Spinal cord (tissue), 9 donors: ENCODE measurements at regions not wholly inside any gene's neighbourhood (a gene's known extent, or its start where the extent isn't known, plus 50 kb on each side); places are given as distances from the start of the nearest gene placed in this dataset.
A peak's percentile ranks its signal among the peaks of the same experiment; 100 is the strongest.

Source experiments
- DNase-seq, 6 donors: peaks; one replicate each; pipeline versions ENCODE4 v3.0.0 to v3.0.0-alpha.2; 2013 to 2015; ENCODE audit warnings: low spot score in 6 of 6, low read depth in 4 of 6
- H3K27ac ChIP-seq: one replicate; pipeline ENCODE4 v1.5.1; 2013; ENCODE audit warnings: low read depth, low read length, control low read depth
- H3K27me3 ChIP-seq: one replicate; pipeline ENCODE4 v1.6.1; 2013; ENCODE audit warnings: low read length; ENCODE audit not compliant: control insufficient read depth, insufficient read depth
- H3K36me3 ChIP-seq: one replicate; pipeline ENCODE4 v1.6.1; 2013; ENCODE audit warnings: low read length; ENCODE audit not compliant: control insufficient read depth, insufficient read depth
- H3K4me1 ChIP-seq: one replicate; pipeline ENCODE4 v1.6.1; 2013; ENCODE audit warnings: low read length; ENCODE audit not compliant: control insufficient read depth, insufficient read depth
- H3K4me3 ChIP-seq: one replicate; pipeline ENCODE4 v1.5.1; 2013; ENCODE audit warnings: low read depth, low read length, control low read depth
- H3K9me3 ChIP-seq: one replicate; pipeline ENCODE4 v1.6.1; 2013; ENCODE audit warnings: low read length; ENCODE audit not compliant: control insufficient read depth, insufficient read depth
- WGBS: methylation state at CpG from one replicate; pipeline ENCODE4 v1.1.5; 2013; ENCODE audit warnings: missing lambda C conversion rate; ENCODE audit not compliant: insufficient coverage; 5-methylcytosine and 5-hydroxymethylcytosine counted together
- donor health status: healthy.

DNA sequence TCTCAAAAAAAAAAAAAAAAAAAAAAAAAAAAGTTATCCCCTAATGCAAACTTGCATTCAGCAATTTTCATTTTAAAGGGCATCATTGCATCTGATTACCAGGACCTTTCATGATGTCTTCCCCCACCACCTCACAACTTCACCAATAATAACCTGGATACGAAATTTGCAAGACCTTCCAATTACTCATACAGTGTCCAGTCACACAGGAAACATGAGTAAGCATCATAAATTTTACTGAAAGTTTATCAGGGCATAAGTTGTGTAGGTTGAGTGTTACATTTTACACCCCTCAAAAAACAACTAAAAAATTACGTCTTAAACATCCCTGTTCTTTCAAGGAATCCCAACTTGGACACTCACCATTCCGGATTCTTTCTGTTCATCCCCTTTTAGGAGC is 79.1 kb upstream of the ANKEF1 start:
- no peaks in the 10 kb centered on the region for H3K27me3 ChIP-seq
- H3K36me3 ChIP-seq = no peaks in the 10 kb centered on the region
- no peaks in the 10 kb centered on the region for H3K4me1 ChIP-seq
- no peak for DNase-seq
- H3K27ac ChIP-seq = no peak overlapping the region
- H3K9me3 ChIP-seq = no peaks in the 10 kb centered on the region
- 91% methylated on average over 2 of the region's 3 CpGs for WGBS
- no peak overlapping the region for H3K4me3 ChIP-seq

GRCh38 chr20:9949563-9949962 is 85.2 kb upstream of the ANKEF1 start:
- H3K4me1 ChIP-seq = no peaks in the 10 kb centered on the region
- H3K27ac ChIP-seq = no peak overlapping the region
- no peaks in the 10 kb centered on the region for H3K9me3 ChIP-seq
- WGBS = no CpG with 5 or more reads among the region's 1 CpG
- no peaks in the 10 kb centered on the region for H3K36me3 ChIP-seq
- peak in 1 of 6 donors; percentile 21 for DNase-seq
- H3K4me3 ChIP-seq = no peak overlapping the region
- H3K27me3 ChIP-seq = no peaks in the 10 kb centered on the region

DNA sequence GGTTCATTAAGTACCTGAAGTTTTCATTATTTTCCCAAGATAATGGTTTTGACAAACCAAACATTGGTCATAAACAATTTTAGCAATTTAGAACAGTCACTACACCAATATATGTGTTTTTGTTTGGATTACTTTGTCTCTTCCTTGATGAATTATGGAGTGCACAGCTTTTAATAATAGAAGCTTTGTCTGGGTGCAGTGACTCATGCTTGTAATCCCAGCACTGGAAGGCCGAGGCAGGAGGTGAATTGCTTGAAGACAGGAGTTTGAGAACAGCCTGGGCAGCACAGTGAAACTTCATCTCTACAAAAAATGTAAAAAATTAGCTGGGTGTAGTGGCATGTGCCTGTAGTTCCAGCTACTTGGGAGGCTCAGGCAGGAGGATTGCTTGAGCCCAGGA is 89.4 kb upstream of the ANKEF1 start:
- DNase-seq = no peak
- no CpG with 5 or more reads among the region's 1 CpG for WGBS

DNA sequence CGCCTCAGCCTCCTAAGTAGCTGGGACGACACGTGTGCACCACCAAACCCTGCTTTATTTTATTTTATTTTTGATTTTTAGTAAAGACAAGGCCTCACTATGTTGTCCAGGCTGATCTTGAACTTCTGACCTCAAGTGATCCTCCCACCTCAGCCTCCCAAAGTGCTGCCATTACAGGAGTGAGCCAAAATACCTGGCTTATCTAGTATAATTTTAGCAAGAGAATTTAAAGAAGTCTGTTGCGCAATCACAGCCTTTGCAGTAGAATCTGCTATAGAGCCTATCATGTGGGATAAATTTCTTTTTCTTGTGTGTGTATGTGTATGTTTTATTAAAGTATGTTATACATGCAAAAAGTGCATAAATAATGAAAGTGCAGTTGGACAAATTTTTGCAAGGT is 92.1 kb upstream of the ANKEF1 start:
- no peak overlapping the region for H3K27ac ChIP-seq
- H3K27me3 ChIP-seq = no peaks in the 10 kb centered on the region
- no peak for DNase-seq
- H3K9me3 ChIP-seq = peaks cover 1% of the 10 kb centered on the region
- no peak overlapping the region for H3K4me3 ChIP-seq
- H3K4me1 ChIP-seq = no peaks in the 10 kb centered on the region
- no peaks in the 10 kb centered on the region for H3K36me3 ChIP-seq
- no CpG with 5 or more reads among the region's 4 CpGs for WGBS

More for the DNA sequence above, 89.4 kb upstream of the ANKEF1 start:
- no peaks in the 10 kb centered on the region for H3K27me3 ChIP-seq
- no peak overlapping the region for H3K27ac ChIP-seq
- peaks cover under 1% of the 10 kb centered on the region for H3K9me3 ChIP-seq
- no peak overlapping the region for H3K4me3 ChIP-seq
- H3K4me1 ChIP-seq = no peaks in the 10 kb centered on the region
- no peaks in the 10 kb centered on the region for H3K36me3 ChIP-seq

DNA sequence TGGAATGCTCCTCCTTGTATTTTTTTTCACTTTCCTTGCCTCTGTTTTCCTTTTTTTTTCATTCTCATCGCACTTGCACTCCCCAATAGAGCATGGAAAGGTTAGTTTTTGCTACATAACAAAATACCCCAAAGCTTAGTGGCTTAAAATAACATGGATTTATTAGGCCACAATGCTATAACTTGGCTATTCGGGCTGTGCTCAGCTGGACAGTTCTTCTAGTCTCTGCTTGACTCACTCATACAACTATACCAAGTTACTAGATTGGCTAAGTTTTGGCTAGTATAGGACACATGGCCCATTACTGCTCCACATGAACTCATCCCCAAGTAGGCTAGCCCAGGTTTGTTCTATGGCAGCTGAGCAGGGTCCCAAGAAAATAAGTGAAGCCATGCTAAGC is 94.5 kb upstream of the ANKEF1 start:
- no peaks in the 10 kb centered on the region for H3K4me1 ChIP-seq
- peaks cover 1% of the 10 kb centered on the region for H3K9me3 ChIP-seq
- DNase-seq = no peak
- no peak overlapping the region for H3K4me3 ChIP-seq
- H3K27me3 ChIP-seq = no peaks in the 10 kb centered on the region
- no peaks in the 10 kb centered on the region for H3K36me3 ChIP-seq
- WGBS = no CpG with 5 or more reads among the region's 2 CpGs
- no peak overlapping the region for H3K27ac ChIP-seq

DNA sequence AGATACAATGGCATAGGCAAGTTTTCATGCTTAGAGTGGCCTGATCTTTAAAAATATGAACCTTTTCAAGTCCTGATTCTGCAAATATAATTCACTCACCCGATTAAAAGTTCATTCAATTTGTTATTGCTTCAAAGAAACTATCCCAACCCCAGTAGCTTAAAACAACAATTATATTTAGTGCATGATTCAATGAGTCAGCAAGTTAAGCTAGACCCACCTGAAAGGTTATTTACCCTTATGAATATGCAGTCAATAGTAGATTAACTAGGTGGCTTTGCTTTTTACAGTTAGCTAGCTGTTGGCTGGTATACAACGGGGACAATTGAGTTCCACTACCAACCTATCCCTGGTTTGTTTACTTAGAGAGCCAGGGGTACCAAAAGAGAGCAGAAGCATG is 95.6 kb upstream of the ANKEF1 start:
- WGBS = 100% methylated on average over 1 of the region's 2 CpGs

GRCh38 chr20:9935285-9935684 is 96.4 kb upstream of the PAK5 start:
- no peaks in the 10 kb centered on the region for H3K9me3 ChIP-seq
- no peak overlapping the region for H3K27ac ChIP-seq
- H3K4me1 ChIP-seq = no peaks in the 10 kb centered on the region
- H3K27me3 ChIP-seq = no peaks in the 10 kb centered on the region
- H3K4me3 ChIP-seq = no peak overlapping the region
- no peaks in the 10 kb centered on the region for H3K36me3 ChIP-seq
- DNase-seq = no peak

More for the DNA sequence above, 95.6 kb upstream of the ANKEF1 start:
- no peaks in the 10 kb centered on the region for H3K27me3 ChIP-seq
- no peak for DNase-seq
- no peaks in the 10 kb centered on the region for H3K36me3 ChIP-seq
- H3K9me3 ChIP-seq = peaks cover 1% of the 10 kb centered on the region
- no peak overlapping the region for H3K27ac ChIP-seq
- no peak overlapping the region for H3K4me3 ChIP-seq
- no peaks in the 10 kb centered on the region for H3K4me1 ChIP-seq

DNA sequence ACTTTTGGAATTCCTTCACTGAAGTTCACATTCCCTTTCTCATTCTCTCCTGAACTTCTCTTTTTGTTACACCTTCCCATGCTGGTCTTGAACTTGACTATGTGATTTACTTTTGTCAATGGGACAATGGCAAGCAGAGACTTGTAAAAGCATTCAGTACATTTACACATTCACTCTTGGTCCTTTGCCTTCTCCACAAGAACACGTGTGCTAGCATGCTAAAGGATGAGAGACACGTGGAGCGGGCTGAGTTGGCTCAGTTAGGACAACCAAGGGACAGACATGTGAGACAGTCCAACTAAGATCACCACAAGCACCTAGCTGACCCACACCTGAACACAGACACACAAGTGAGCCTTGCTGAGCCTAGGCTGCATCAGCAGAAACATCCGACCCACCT is 91.3 kb upstream of the PAK5 start:
- no peaks in the 10 kb centered on the region for H3K27me3 ChIP-seq
- H3K9me3 ChIP-seq = no peaks in the 10 kb centered on the region
- H3K27ac ChIP-seq = no peak overlapping the region
- no peaks in the 10 kb centered on the region for H3K4me1 ChIP-seq
- no peak for DNase-seq
- 88% methylated on average over 2 of the region's 4 CpGs for WGBS
- H3K4me3 ChIP-seq = no peak overlapping the region
- no peaks in the 10 kb centered on the region for H3K36me3 ChIP-seq

DNA sequence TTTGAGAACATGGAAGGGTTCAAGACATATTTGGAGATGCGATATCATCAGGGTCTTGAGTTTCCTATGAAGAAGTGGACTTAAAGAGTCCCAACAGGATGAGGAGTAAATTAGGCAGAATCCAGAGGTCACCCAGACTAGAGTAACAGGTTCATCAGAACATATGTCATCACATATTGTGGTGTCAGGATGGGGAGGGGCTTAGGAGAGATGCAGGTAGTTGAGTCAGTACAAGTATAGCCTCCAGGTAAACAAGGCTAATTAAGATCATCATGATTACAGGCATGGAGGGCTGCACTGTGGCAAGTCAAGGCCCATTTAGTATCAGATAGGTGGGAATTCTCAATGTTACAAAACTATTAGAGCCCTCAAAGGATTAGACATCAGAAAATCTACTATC is 90.1 kb upstream of the PAK5 start:
- no peaks in the 10 kb centered on the region for H3K27me3 ChIP-seq
- DNase-seq = no peak
- no peaks in the 10 kb centered on the region for H3K4me1 ChIP-seq
- no peak overlapping the region for H3K4me3 ChIP-seq
- H3K36me3 ChIP-seq = no peaks in the 10 kb centered on the region
- WGBS = 100% methylated on average over 1 of the region's 1 CpG
- no peak overlapping the region for H3K27ac ChIP-seq
- H3K9me3 ChIP-seq = no peaks in the 10 kb centered on the region

- 94% methylated on average over 2 of the region's 5 CpGs for WGBS
- H3K36me3 ChIP-seq = no peaks in the 10 kb centered on the region
- no peak for DNase-seq
Observed at GRCh38 chr20:9928281-9928737, 89.4 kb upstream of the PAK5 start.

More at GRCh38 chr20:9928281-9928737, 89.4 kb upstream of the PAK5 start:
- Histone ChIP-seq H3K27ac (no peak overlapping the region), H3K4me1 (no peaks in the 10 kb centered on the region), H3K9me3 (no peaks in the 10 kb centered on the region), H3K4me3 (no peak overlapping the region), H3K27me3 (no peaks in the 10 kb centered on the region)
